Activated T-helper 2 cell treated with anti-CD3 and anti-CD28 coated beads, Interferon-gamma antibody, Interleukin-2, Interleukin-4, amounts not matched to agents 10 μg/mL and 5 μg/mL and 100 μg/mL, durations not matched to agents 14 hours and 24 hours and 36 hours (primary cell): ENCODE measurements at regions not wholly inside any gene's neighbourhood (a gene's known extent, or its start where the extent isn't known, plus 50 kb on each side); places are given as distances from the start of the nearest gene placed in this dataset.
"Not testable (repeated sequence)": the region's sequence is repeated elsewhere in the genome, so short reads cannot be mapped to it uniquely, and the experiment has no call there.

Experiments used
- DNase-seq: peaks from one replicate; pipeline ENCODE4 v3.0.0; 2021; ENCODE audit warnings: low spot score
- H3K27ac Mint-ChIP-seq: one replicate; pipeline ENCODE4 v1.8.0; 2021; ENCODE audit warnings: mixed read lengths
- H3K27me3 Mint-ChIP-seq: one replicate; pipeline ENCODE4 v1.8.0; 2021; ENCODE audit warnings: low read depth, mixed read lengths
- H3K36me3 Mint-ChIP-seq: one replicate; pipeline ENCODE4 v1.8.0; 2021; ENCODE audit warnings: low read depth, mixed read lengths
- H3K4me1 Mint-ChIP-seq: one replicate; pipeline ENCODE4 v1.8.0; 2021; ENCODE audit warnings: low read depth, mixed read lengths
- H3K4me3 Mint-ChIP-seq: one replicate; pipeline ENCODE4 v1.8.0; 2021; ENCODE audit warnings: low read depth, mild to moderate bottlenecking, moderate library complexity, mixed read lengths
- H3K9me3 Mint-ChIP-seq: one replicate; pipeline ENCODE4 v1.8.0; 2021; ENCODE audit warnings: mixed read lengths
- intact Hi-C: fragments of 100-400 bp; cut with micrococcal nuclease; formaldehyde crosslinking; loops from one replicate; pipeline ENCODE4 v1.15.1; 2023

DNA sequence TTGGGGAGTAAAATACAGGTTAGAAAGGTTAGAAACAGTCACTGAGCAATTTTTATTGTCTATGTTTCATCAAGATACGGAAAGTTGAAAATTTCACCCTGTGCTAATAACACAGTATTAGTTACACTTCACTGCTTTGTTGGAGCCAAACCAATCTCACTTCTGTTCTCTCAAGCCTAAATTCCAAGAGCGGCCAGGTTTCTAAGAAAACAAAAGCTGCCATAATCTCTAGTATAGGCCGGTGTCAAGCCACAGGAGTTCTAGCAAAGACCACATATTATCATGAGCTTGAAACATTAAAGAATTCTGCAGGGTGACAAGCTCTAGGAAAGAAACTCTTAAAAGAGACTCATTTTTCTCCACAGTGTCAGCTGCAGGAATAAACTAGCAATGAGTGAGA, 128.7 kb downstream of the TXNL1 start:
- no peak for DNase-seq
- Mint-ChIP-seq H3K36me3 (no peaks in the 10 kb centered on the region), H3K4me3 (no peak overlapping the region), H3K27me3 (no peaks in the 10 kb centered on the region), H3K9me3 (no peaks in the 10 kb centered on the region), H3K4me1 (peaks cover 5% of the 10 kb centered on the region), H3K27ac (no peak overlapping the region)
- intact Hi-C loops: no loop called here

DNA sequence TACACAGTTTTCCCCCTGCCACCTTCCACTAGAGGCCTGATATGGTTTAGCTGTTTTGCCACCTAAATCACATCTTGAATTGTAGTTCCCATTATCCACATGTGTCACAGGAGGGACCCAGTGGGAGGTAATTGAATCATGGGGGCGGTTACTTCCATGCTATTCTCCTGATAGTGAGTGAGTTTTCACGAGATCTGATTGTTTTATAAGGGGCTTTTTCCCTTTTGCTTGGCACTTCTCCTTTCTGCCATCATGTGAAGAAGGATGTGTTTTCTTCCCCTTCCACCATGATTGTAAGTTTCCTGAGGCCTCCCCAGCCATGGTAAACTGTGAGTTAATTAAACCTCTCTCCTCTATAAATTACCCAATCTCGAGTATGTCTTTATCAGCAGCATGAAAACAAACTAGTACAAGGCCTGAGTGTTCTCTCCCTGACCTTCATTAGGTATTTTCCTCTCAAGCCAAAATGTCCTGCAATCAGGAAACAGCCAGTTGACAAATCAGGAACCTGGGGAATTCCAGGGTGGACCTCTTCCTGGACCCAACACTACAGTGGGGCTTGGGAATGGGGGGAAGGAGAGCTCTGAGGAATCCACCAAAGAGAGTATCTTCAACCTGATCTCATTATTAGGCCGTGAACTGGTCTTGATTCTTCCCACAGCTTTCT, 129.9 kb downstream of the TXNL1 start:
- Mint-ChIP-seq H3K27me3 (no peaks in the 10 kb centered on the region), H3K36me3 (no peaks in the 10 kb centered on the region), H3K4me1 (peaks cover 5% of the 10 kb centered on the region), H3K27ac (no peak overlapping the region), H3K9me3 (no peaks in the 10 kb centered on the region), H3K4me3 (no peak overlapping the region)
- intact Hi-C loops: no loop called here
- DNase-seq: no peak

DNA sequence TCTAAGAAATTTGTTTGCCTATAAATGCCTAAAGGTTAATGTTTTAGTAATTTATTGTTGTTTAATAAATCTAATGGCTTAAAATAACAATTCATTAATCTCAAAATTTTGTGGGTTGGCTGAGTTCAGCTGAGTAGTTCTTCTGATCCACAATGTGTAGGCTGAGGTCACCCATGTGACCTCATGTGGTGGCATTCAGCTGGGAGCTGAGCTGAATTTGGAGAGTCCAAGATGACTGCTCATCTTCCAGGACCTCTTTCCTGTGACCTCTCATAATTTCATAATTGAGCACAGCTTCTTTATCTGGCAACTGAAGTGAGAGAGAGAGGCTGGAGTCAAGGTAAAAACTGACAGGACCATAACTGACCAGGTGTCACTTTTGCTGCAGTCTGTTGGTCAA, 132.4 kb downstream of the TXNL1 start:
- no peaks in the 10 kb centered on the region for H3K9me3 Mint-ChIP-seq
- no peak for DNase-seq
- H3K27me3 Mint-ChIP-seq: no peaks in the 10 kb centered on the region
- intact Hi-C loops: no loop called here
- H3K4me1 Mint-ChIP-seq: peaks cover 5% of the 10 kb centered on the region
- no peaks in the 10 kb centered on the region for H3K36me3 Mint-ChIP-seq
- H3K27ac Mint-ChIP-seq: no peak overlapping the region
- no peak overlapping the region for H3K4me3 Mint-ChIP-seq

DNA sequence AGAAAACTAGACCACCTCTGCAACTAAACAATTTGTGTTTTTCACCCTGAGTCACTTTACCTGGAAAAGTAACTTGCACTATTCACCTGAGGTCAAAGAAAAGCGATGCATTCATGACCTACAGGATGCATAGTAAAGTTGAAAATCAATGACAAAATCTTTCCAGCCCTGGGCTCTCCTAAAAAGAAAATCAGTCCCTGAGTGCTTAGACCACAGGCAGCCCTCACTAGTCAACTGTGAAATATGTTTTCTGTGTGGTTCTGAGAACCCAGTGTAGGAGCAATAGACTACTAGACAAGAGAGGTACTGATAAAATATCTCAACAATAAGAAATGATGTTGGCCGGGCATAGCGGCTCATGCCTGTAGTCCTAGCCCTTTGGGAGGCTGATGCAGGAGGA, 133.1 kb downstream of the TXNL1 start:
- H3K27ac Mint-ChIP-seq: no peak overlapping the region
- peaks cover 5% of the 10 kb centered on the region for H3K4me1 Mint-ChIP-seq
- intact Hi-C loops: no loop called here
- H3K4me3 Mint-ChIP-seq: no peak overlapping the region
- no peaks in the 10 kb centered on the region for H3K36me3 Mint-ChIP-seq
- no peaks in the 10 kb centered on the region for H3K9me3 Mint-ChIP-seq
- H3K27me3 Mint-ChIP-seq: no peaks in the 10 kb centered on the region
- DNase-seq: no peak

DNA sequence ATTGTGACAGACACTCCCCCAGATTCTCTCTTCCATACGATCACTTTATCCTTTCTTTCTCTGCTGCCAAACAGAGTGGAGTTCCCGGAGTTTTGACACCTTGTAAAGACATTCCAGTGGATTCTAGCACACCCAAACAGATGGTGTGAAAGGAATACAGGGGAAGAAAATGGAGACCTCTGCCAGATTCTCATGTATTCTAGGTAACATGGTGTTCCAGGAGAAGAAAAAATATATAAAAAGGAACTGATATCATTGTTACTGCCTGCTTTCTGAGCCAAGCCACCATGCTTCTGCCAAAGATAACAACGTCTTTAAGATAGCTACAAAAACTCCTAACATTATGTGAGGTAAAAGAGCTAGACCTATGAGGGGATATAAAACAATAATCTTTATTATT, 136.5 kb downstream of the TXNL1 start:
- no peak overlapping the region for H3K4me3 Mint-ChIP-seq
- no peak overlapping the region for H3K27ac Mint-ChIP-seq
- H3K9me3 Mint-ChIP-seq: no peaks in the 10 kb centered on the region
- peaks cover 2% of the 10 kb centered on the region for H3K27me3 Mint-ChIP-seq
- no peak for DNase-seq
- intact Hi-C loops: no loop called here
- H3K36me3 Mint-ChIP-seq: no peaks in the 10 kb centered on the region
- peaks cover 5% of the 10 kb centered on the region for H3K4me1 Mint-ChIP-seq

DNA sequence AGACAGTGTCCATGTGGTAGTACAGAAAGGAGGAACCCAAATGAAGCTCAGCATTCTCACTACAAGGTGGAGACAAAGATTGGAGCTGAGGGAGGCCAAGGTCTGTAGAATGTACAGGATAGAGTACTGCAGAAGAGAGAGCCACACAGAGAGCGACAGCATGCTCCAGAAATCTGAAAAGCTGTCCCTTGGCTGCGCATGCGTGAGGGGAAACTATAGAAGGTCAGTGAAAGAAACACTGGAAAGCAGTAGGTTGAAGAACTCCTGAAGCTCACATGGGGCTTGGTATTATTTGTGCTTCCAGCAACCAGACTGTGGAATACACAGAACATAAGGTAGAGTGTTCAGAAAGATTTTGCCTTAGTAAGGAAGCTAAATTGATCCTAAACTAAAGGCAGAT, 142.5 kb downstream of the TXNL1 start:
- no peaks in the 10 kb centered on the region for H3K36me3 Mint-ChIP-seq
- H3K9me3 Mint-ChIP-seq: no peaks in the 10 kb centered on the region
- no peak overlapping the region for H3K4me3 Mint-ChIP-seq
- no peaks in the 10 kb centered on the region for H3K4me1 Mint-ChIP-seq
- DNase-seq: no peak
- no peak overlapping the region for H3K27ac Mint-ChIP-seq
- intact Hi-C loops: no loop called here
- H3K27me3 Mint-ChIP-seq: peaks cover 2% of the 10 kb centered on the region

DNA sequence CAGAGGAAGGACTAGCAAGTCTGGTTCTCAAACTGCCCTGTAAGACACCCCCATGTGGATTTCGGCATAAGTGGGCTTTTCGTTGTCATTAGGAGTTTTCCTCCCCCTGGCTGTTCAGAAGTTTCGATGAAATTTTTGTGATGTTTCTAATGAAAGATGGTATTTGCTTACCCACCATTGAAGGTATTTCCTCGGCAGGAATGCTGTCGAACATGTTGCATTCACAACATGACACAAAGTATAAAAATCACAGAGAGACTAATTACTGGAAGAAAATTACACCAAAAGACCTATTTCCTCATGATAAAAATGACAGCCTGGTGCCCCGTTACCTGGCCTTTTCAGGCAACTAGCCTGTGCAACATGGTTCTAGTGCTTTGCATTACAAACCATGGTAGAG, 144.9 kb downstream of the TXNL1 start:
- Mint-ChIP-seq H3K9me3 (no peaks in the 10 kb centered on the region), H3K36me3 (no peaks in the 10 kb centered on the region), H3K4me1 (no peaks in the 10 kb centered on the region), H3K27ac (no peak overlapping the region), H3K4me3 (no peak overlapping the region), H3K27me3 (peaks cover 2% of the 10 kb centered on the region)
- intact Hi-C loops: no loop called here
- DNase-seq: no peak

DNA sequence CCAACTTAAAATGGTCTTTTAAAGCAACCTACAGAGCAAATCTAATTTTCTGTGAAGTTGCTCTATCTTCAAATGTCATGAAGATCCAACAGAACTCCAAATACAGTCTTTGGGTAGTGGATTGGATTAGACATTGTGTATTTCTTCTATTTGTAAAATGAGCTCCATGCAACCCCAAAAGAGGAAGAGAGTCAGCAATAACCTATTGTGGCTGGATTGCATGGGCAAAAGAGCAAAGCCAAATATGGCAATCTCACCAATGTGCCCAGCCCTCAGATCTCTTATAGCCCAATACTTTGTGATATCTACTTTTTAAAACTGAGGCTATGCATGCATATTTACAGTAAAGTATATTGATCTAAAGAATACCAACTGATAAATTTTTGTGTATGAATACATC, 146.3 kb downstream of the TXNL1 start:
- DNase-seq: no peak
- H3K9me3 Mint-ChIP-seq: no peaks in the 10 kb centered on the region
- H3K27ac Mint-ChIP-seq: no peak overlapping the region
- H3K4me3 Mint-ChIP-seq: no peak overlapping the region
- no peaks in the 10 kb centered on the region for H3K27me3 Mint-ChIP-seq
- no peaks in the 10 kb centered on the region for H3K4me1 Mint-ChIP-seq
- intact Hi-C loops: no loop called here
- H3K36me3 Mint-ChIP-seq: no peaks in the 10 kb centered on the region

DNA sequence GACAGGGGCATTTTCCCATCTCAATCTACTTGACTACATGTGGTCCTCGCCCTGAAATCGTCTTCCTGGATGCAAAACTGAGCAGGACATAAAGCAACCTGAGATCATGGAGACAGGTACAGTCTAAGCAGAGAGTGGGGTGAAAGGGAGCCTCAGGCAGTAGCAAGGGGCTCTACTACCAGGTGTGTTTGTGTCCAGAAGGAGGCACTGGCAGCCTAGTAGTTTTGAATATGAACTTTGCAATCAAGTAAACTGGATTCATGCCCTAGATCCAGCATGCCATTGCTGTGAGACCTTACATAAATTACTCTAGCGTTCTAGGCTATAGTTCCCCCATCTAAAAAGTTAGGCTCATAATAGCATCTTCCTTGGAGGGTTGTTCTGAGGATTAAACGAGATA, 147.4 kb downstream of the TXNL1 start:
- H3K4me1 Mint-ChIP-seq: no peaks in the 10 kb centered on the region
- H3K9me3 Mint-ChIP-seq: no peaks in the 10 kb centered on the region
- H3K4me3 Mint-ChIP-seq: no peak overlapping the region
- intact Hi-C loops: no loop called here
- DNase-seq: no peak
- H3K27me3 Mint-ChIP-seq: no peaks in the 10 kb centered on the region
- no peaks in the 10 kb centered on the region for H3K36me3 Mint-ChIP-seq
- H3K27ac Mint-ChIP-seq: no peak overlapping the region

DNA sequence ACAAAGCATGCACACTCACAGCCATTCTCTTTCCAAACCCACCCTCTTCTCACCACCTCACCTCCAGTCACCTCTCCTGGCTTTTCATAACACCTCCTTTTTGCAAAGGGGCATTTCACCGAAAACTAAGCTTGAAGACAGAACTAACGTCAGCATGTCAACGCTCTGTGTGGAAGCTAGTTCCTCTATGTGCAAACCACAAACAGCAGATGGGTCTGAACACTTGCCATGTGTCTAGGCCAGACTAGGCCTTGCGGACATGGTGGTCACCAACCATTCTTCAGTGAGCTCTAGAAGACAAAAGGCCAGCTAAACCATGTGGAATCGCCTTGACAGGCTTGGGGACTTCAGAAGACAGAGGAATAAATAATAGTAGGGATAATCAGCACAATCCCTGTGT, 148.5 kb downstream of the TXNL1 start:
- intact Hi-C loops: no loop called here
- Mint-ChIP-seq H3K4me3 (no peak overlapping the region), H3K27me3 (no peaks in the 10 kb centered on the region), H3K4me1 (no peaks in the 10 kb centered on the region), H3K9me3 (no peaks in the 10 kb centered on the region), H3K27ac (no peak overlapping the region), H3K36me3 (no peaks in the 10 kb centered on the region)
- no peak for DNase-seq

DNA sequence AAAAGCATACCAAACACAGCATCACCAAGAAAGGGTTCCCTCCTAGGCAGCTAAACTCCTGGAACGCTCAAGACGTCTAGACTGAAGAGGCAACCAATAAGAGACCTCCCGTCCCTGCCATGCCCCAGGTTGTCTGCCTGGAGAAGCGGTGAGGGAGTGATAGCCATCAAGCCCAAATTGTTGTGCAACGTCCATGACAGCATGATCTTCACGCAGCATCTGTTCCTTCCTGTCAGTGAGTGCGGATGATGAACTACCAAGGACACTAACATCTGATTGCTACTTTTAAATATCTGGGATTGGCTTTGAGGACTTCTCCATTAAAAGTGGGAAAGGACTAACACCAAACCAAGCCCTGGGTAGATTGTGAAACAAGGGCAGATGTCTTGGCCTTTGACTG, 149.7 kb downstream of the TXNL1 start:
- Mint-ChIP-seq H3K27me3 (no peaks in the 10 kb centered on the region), H3K4me1 (no peaks in the 10 kb centered on the region), H3K36me3 (no peaks in the 10 kb centered on the region), H3K4me3 (no peak overlapping the region), H3K27ac (no peak overlapping the region), H3K9me3 (no peaks in the 10 kb centered on the region)
- intact Hi-C loops: no loop called here
- no peak for DNase-seq

DNA sequence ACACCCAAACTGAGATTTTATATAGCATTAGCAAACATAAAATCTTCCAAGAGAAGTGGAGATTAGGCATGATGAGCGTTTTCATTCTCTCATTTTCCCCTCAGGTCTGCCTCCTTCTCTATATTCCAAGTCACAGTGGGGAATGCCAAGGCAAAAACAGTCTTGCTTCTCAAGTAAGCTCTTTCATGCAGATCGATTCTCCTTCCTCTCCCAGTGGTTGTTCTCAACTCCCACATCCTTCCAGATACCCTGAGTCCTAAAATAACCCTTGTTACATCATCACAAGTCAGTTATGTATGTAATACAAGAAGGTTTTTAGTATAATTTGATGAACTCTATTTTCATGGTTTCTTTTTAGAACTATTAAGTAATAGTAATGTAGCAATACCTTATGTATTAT, 150.6 kb downstream of the TXNL1 start:
- intact Hi-C loops: no loop called here
- H3K9me3 Mint-ChIP-seq: no peaks in the 10 kb centered on the region
- no peaks in the 10 kb centered on the region for H3K36me3 Mint-ChIP-seq
- H3K4me1 Mint-ChIP-seq: no peaks in the 10 kb centered on the region
- no peak overlapping the region for H3K4me3 Mint-ChIP-seq
- no peak for DNase-seq
- H3K27me3 Mint-ChIP-seq: no peaks in the 10 kb centered on the region
- H3K27ac Mint-ChIP-seq: no peak overlapping the region

DNA sequence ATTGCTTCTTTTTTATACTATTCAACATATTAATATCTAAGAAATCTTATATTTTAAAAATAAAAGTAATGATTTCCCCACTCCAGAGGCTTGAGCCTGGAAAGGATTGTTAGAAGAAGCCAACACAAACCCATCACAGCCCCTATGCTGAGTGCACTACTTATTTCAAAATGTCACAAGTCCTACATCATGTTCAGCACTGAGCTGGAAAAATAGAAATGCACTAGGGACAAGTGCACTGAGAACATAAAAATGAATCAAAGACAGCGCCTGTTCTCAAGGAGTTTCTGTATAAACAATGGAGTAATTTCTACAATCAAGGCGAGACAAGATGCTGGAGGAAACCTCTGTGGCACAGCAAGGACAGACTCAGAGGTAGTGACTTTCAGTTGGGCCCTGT, 155.0 kb downstream of the TXNL1 start:
- H3K4me3 Mint-ChIP-seq: no peak overlapping the region
- H3K36me3 Mint-ChIP-seq: no peaks in the 10 kb centered on the region
- intact Hi-C loops: no loop called here
- H3K27ac Mint-ChIP-seq: no peak overlapping the region
- DNase-seq: no peak
- no peaks in the 10 kb centered on the region for H3K9me3 Mint-ChIP-seq
- H3K4me1 Mint-ChIP-seq: no peaks in the 10 kb centered on the region
- no peaks in the 10 kb centered on the region for H3K27me3 Mint-ChIP-seq

DNA sequence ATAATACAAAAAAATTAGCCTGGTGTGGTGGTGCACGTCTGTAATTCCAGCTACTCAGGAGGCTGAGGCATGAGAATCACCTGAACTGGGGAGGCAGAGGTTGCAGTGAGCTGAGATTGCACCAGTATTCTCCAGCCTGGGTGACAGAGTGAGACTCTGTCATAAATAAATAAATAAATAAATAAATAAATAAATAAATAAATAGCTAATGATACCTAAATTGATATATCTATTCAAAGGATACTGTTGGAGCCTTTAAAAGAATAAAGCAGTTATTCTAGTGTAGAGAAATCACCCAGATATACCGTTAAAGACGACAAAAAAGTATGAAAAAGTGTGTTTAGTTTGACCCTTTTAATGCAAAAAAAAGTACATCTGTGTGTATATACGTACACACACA, 155.6 kb downstream of the TXNL1 start:
- H3K4me1 Mint-ChIP-seq, intact Hi-C loops, H3K36me3 Mint-ChIP-seq, H3K9me3 Mint-ChIP-seq, H3K4me3 Mint-ChIP-seq, DNase-seq, H3K27ac Mint-ChIP-seq, H3K27me3 Mint-ChIP-seq: not testable (repeated sequence)
